Hematopoietic multipotent progenitor cell treated with erythropoietin and hydrocortisone succinate and interleukin-3 and kit ligand, for 6 days (in vitro differentiated cells): ENCODE measurements at regions not wholly inside any gene's neighbourhood (a gene's known extent, or its start where the extent isn't known, plus 50 kb on each side); places are given as distances from the start of the nearest gene placed in this dataset.
"Not testable (repeated sequence)": the region's sequence is repeated elsewhere in the genome, so short reads cannot be mapped to it uniquely, and the experiment has no call there.

ENCODE experiments used
- DNase-seq: peaks from one replicate; pipeline ENCODE4 v3.0.0-alpha.2; 2015

DNA sequence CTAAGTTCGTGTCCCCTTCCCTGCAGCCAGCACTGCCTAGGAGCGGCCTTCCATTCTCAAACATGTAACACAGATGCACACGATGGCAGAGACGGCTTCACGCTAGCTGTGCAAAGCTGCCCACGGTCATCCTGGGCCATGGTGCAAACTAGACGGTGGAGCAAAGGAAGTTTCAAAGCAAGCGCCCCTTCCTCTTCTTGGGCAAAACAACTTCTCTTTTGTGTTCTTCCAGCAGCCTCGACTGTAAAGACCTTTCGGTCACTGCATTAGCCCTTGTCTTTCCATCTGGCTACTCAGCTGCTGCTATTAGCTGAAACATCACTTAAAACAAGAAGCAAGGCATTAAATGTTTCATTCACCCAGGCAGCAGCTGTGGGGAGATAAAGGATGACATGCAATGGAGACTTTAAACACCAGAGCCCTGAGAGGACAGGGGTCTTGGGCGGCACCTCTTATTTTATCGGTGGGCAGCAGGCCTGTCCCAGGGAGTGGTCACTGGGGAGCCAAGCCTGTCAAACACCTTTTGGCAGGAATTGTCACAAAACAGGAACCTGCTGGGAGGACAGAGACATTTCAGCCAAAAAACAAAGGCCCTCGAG lies 214.8 kb downstream of the KLF6 start:
- peak; percentile 3 for DNase-seq

DNA sequence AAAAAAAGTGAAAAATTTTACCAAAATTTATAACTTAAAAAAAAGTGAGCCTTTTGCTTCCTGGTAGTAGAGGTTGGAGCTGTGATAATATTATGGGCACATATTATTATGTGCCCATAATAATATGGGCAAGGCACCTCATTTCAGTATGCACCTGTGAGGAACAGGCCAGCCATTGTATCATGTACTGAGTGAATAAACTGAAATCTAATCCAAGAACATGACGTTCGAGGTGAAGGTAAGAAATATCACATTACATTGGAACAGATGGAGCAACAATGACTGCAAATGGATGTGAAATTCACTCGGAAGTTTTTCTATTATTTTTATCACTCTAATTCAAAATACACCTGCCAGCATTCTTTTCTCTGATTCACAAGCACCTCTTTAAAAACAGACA lies 216.0 kb downstream of the KLF6 start:
- no peak for DNase-seq

DNA sequence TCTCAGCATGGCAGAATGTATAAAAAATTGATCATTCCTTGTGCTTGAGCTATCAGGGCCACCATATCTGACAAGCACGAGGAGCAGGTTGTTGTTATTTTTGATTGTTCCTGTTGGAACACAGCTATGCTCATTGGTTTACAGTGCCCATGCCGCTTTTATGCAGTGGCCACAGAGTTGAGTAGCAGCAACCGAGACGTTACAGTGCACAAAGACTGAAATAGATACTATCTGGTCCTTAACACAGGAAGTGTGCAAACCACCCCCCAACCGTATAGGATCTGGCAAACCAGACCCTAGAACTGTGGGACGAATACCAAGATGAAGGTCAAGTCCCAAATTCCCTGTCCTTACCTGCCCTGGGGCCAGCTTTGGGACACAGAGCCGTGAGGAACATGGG lies 216.6 kb downstream of the KLF6 start:
- peak; percentile 25 for DNase-seq

DNA sequence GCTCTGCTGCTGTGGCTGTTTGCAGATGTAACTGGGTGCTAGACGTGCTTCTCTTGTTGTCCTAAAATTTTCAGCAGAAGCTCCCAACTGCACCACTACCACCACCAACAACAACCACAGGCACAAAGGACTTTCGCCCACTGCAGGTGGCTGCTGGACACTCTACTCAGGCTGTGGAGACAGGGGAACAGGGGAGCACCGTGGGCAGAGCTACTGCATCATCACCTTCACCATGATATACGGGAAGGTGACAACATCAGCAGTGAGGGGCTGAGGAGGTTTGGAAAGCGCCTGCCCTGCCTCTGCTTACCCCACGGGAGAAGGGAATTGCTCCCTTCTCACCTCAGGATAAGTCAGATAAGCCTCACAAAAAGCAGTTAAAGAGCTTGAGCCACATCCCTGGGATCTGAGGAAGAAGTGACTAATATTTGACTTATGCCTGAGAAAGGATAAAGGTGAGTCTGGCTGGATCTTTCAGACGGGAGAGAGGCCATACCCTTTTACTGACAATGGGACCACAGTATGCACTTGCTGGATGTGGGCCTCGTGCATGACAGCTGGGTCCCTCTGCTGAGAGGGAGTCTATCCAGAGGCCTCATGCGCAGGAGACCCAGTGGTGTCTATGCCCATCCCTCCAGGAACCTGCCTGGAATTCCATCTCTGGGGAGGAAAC lies 217.6 kb downstream of the KLF6 start:
- DNase-seq, result no peak

DNA sequence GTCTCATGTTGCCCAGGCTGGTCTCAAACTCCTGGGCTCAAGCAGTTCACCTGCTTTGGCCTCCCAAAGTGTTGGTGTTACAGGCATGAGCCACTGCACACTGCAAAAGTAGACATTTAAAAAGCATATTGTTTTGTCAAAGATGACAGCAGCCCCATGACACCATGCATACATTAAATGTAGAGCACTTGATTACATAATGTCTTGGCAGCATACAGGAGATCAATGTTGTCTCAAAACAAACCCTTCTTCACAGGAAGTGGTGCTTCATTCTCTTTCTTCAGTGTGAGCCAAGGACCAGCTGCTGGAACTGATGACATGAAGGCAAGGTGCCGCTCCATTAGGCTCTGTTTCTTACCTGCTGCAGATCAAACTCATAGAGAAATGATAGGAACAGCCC lies 218.4 kb downstream of the KLF6 start:
- DNase-seq, result no peak

DNA sequence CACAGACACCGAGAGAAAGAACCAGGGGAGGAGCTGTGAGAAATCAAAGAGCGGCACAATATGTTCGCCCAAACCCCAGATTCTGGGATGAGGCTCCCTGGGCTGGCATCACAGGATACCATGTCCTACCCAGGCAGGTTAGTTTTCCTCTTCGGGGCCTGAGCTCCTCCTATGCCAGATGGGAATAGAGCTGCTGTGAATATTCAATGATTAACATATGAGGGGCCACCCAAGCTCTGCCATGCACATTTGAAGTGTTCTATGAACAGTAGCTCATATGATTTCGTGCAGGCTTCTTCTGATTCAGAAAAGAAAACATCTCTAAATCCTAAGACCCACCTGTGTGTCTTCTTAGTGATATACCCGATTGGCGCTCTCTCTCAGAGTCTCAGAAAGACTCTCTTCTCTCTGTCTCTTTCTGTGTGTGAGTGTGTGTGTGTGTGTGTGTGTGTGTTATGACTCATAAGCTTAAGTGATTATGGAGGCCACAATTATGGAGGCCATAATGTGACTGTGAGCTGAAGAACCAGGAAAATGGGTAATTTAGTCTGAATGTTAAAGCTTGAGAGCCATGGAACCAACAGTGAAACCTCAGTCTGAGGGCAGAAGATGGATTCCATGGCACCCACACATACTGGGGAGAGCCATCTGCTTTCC lies 220.5 kb downstream of the KLF6 start:
- DNase-seq, result no peak

DNA sequence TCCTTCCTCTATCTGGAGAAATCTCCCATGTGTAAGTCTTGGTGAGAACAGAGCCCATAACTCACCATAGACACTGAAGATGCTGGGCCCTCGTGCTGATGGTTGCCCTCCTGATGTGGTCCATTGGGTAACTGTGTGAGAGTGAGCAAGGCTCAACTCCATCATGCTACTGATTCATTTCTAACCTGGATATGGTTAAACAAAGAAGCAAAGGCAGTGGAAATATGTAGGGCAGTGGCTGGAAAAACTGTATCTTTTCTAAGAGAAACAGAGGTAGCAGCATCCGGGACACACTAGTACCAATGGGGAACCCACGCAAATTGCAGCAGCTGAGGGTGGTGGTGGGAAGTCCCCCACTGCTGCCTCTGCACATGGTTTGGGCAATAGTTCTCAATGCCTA lies 221.7 kb downstream of the KLF6 start:
- DNase-seq, result no peak

DNA sequence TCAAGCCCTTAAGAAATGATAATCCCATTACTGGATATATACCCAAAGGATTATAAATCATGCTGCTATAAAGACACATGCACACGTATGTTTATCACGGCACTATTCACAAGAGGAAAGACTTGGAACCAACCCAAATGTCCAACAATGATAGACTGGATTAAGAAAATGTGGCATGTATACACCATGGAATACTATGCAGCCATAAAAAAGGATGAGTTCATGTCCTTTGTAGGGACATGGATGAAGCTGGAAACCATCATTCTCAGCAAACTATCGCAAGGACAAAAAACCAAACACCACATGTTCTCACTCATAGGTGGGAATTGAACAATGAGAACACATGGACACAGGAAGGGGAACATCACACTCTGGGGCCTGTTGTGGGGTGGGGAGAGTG lies 224.4 kb downstream of the KLF6 start:
- not testable (repeated sequence) for DNase-seq

DNA sequence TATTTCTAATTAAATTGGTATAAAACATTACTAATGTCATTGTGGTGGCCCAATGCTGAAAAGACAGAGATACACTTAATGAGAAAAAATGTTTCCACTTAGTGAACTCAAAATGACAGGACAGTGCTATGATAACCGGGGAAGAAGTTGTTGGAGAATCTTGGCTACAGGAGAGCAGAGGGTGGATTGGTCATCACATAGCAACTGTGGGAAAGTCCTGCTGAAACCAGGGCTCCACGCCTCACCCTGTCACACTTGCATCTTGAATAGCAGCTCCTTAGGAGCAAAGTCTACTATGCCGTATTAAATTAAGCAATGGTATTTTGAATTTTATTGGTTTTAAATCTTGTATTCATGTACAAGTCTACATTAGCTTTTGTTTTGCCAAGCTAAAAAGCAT lies 225.5 kb downstream of the KLF6 start:
- DNase-seq, result no peak

DNA sequence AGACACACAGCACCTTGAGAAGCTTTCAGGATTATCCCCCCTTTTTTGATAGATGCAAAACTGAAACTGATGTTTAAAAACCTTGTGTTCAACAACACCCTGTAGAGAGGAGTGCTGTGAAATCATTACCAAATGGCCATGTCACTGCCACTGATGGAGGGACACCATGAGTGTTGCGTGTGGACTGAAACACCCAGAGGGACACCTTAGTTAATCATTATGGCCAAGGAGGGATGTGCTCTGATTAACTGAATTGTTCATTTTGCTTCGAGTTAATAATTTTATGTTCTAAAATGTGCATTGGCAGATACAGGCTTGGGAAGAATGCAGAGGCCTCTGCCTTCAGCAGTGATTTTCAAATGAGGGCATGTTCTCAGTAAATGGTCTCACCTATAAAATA lies 226.0 kb downstream of the KLF6 start:
- DNase-seq, result no peak

DNA sequence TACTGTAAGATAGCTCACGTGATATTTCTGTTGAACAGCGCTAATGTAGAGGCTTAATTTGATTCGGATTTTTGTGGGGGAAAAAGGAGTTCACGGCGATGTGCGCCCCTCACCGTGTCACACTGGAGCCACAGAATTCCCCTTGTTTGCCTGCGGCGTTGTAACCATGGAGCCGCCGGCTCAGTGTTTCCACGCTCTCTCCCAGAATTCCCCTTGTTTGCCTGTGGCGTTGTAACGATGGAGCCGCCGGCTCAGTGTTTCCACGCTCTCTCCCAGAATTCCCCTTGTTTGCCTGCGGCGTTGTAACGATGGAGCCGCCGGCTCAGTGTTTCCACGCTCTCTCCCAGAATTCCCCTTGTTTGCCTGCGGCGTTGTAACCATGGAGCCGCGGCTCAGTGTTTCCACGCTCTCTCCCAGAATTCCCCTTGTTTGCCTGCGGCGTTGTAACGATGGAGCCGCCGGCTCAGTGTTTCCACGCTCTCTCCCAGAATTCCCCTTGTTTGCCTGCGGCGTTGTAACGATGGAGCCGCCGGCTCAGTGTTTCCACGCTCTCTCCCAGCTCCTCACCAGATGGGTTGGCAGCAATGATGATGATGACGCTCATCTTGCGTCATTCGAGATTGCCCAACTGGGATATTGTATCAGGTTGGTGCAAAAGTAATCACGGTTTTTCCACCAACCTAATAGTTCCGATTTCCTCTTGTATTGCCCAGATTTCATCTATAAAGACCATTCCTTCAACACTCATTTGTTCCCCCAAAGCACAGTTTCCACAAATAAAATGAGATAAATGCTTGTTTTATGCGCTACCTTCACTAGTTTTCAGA lies 228.6 kb downstream of the KLF6 start:
- DNase-seq, result not testable (repeated sequence)

DNA sequence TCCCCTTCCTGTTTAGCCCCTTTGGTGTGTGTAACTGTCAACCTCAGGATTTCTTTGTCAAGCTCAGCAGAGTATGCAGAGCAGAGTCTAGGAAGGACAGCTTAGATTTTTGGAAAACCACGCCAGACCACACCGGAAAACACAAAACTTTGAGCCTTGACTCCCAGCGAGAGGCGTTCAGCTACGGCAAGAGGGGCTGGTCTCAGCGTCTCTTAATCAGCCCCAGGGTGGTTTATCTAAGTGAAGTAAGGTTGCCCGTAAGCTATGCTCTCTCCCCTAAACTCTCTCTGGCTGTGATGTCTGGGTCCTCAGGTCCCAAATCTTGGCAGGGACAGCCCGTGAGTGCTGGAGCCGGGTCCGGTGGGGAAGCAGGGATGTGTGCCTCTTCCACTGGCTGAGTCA lies 230.9 kb downstream of the KLF6 start:
- DNase-seq, result no peak

DNA sequence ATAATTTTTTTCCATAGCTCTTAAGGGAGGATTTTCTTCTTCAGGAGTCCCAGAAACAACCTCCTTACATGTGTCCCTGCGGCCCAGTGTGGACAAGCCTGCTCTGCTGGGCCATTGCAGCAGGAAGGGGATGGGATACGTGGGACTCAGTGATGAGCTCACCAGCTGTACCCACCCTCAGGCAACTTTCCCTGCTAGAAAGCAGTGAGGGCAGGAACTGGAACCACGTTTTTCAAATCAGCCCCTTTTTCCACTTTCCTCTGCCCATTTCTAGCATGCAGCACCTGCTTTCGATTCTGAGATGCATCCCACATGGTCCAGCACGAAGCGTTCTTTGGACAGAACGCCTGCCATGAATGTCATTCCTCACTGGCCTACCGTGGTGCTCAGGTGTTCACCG lies 232.7 kb downstream of the KLF6 start:
- no peak for DNase-seq

DNA sequence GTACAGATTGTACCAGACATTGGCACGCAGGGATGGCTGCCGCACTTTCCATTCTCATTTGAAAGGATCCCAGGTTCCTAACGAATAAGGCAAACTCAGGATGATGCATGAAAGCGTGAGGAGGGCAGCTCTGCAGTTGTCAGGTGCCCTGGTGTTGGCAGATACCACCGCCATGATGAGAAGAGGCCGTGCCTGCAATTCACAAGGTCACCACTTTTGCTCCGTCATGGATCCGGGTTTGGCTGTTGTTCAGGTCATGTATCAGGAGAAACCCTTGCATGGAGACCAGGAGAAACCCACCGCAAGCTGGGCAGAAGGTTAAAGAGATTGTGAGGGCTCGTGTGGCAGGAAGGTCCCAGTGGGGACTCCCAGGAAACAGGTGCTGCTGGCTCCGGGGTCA lies 233.2 kb downstream of the KLF6 start:
- no peak for DNase-seq

DNA sequence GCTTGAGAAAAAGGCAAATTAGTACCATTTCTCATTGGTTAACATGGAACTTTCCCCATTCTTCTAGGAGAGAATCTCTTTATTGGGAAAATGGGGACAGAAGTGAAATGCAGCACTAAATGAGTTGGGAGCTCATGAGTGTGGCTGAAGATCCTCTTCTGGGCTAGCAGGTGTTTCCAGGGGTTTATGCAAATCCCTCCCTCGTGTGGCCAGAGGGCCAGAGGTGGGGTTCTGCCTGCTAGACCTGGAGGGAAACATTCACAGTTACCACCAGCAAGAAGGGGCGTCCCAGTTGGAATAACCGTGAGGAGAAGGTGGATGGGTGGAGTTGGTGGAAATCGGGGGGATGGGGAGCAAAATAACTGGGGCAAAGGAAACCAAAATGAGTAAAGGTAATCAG lies 235.9 kb downstream of the KLF6 start:
- no peak for DNase-seq

DNA sequence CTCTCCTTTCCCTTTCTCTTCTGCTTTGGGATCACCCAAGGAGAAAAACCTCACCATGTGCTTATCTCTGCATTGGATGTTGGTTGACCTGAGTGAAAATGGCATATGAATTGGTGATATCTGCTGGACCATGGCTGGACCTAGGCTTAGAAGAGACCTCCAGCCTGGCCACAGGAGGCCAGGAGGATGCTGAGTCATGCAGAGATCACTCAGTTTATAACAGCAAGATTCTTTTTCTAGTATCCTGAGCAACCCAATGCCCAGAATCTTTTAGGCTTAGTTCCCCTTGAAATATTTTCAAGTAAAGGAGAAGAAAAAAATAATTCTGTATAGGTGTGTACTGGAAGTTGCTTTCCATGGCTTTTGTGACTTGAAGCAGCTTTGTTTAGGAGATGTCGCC lies 236.3 kb downstream of the KLF6 start:
- no peak for DNase-seq

DNA sequence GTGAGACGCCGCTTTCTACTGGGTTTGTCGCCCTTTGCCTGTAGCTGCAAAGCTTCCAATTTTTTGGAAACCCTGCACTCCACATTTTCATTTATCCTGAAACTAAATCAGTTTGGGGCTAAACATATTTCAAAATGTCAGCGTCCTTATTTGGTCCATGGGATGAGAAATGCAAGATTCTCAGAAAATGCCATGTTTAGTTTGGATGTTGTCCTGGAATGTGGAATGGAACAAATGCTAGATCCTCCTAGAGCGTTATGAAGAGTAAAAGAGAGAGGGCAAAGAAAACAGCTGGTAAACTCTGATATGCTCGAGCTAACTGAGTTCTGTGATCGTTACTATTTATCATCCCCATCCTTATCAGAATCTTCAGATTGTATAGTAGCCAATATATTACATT lies 236.9 kb downstream of the KLF6 start:
- DNase-seq, result no peak

DNA sequence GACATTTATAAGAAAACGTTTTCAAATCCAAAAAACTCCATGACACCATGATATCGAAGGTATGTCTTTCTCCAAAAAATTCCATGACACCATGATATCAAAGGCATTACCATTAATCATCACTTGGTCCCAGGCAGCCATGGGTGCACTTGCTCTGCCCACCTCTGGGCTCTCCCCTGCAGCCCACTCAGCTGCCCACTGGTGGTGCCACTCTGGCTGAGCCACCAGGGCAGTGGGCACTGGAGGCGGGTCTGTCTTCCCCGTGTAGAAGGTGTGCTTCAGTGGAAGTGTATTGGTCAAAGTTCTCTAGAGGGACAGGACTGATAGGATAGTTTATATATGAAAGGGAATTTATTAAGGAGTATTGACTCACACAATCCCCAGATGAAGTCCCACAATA lies 240.4 kb downstream of the KLF6 start:
- no peak for DNase-seq

DNA sequence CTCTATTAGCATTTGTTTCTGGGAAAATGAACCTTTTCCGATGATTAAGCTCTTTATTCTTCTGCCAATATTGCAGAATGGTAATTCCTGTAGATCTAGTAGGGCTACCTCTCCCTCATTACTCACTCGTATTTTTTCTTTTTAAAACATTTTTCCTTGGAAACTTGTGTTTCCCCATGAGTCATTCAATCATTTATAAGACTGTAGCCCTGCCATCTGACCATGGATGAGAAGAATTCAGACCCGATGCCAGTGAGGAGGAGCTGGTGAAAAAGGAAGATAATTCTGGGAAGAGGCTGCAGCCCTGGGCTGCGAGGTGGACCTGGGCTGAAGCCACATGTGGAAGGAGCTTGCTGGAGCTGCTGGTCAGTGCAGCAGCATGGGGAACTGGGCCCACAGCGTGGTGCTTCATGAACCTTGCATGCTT lies 242.8 kb downstream of the KLF6 start:
- no peak for DNase-seq

DNA sequence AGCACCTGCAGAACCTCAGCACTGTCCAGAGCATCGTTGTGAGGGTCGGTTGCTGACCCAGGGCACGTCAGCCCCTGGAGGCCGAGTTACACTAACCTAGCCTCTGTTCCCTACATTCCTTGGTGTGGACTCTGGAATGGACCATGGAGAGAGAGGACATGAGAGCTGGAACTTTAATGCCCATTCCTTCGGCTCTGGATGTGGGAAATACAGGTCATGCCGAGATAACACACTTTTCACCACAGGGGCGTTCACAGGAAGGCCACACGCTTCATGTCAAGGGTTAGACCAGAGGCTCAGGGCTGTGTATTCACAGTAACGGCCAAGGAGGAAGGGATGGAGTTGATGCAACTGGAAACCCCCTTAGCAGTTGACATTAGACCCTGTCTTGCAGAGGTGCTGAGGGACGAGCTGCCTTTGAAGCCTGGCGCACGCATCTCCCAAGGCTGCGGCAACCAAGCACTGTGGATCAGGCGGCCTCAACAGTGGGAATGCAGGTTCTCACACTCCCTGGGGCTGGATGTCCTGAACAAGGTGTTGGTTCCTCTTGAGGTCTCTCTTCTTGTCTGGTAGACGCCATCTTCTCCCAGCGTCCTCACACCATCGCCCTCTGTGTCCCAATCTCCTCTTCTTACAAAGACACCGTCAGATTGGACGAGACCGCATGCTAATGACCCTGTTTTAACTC lies 245.2 kb downstream of the KLF6 start:
- DNase-seq, result no peak

DNA sequence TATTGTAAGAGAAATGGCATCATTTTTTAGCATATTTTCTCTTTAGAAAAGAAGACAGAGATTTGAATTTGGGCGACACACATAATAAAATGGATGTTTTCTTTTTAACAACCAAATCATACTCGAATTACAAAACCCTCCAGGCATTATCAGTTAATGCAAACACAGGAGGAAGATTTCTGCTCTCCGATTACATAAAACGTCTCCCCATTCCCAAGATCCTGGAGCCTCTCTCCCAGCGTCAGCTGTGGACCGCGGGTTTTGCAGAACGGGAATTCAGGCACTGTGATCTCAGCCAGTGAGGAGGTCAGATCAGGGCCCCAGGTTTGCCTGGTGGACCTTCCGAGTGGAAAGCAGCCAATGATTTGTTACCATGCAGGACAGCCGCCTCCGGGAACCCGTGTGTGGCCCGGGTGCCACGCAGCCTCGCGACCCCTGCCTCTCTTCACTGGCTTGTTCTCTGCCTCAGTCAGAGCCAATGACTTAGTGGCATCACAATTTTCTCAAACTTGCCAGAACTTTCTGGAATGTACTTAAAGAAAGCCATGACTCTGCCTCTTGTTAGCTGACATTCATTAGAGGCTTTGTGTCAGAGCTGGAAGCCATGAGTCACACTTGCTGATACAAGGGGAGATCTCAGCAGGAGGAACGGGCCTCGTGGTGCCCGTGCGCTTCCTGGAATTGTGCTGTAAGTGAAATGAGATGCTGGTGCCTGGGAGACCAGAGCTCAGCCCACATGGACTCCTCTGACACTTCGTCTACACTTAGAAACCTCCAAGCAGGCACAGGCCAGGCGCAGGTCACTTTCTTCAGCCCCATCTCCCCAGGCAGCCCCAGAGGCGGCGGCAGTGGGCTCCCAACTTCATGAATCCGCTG lies 246.1 kb downstream of the KLF6 start:
- no peak for DNase-seq

DNA sequence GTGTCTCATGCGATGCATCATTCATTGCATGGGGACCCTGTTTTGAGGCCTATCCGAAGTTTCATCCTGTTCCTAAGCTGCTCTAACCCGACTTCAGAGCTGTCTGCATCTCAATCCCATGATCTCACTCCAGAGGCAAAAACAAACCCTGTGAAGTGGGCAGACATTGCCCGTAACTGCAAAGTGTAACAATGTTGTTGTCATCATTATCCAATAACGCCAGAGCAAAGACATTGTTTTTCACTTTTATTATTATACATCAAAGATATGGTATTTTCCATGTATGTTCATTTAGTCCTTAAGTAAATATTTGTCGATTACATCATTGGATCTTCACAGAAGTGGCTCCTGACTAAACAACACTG lies 246.7 kb downstream of the KLF6 start:
- no peak for DNase-seq
